ENCODE measurements at regions not wholly inside any gene's neighbourhood (a gene's known extent, or its start where the extent isn't known, plus 50 kb on each side); places are given as distances from the start of the nearest gene placed in this dataset.

- ChIA-PET SMC1A (ENCODE audit: uncharacterized antibody, unreplicated experiment) (no interaction called here), CTCF (interaction anchor here (1.0 kb wide), 1 partner anchor 338 kb away, joined by 3 read pairs; no protein-coding TSS in a partner anchor), RAD21 (ENCODE audit: unreplicated experiment) (no interaction called here), POLR2A (no interaction called here)
- Histone ChIP-seq H3K4me2 (ENCODE audit: control insufficient read depth, insufficient read depth) (no peak overlapping the region), H3K9ac (ENCODE audit: control insufficient read depth, insufficient read depth, low read length) (no peak overlapping the region), H3K4me3 (no peak overlapping the region), H4K20me1 (ENCODE audit: control insufficient read depth, insufficient read depth) (no peaks in the 10 kb centered on the region), H3K36me3 (ENCODE audit: control insufficient read depth in 2 of 2, insufficient read depth in 2 of 2, low read length in 1 of 2) (no peaks in the 10 kb centered on the region), H3K27ac (ENCODE audit: control insufficient read depth, insufficient read depth) (no peak overlapping the region), H2AFZ (ENCODE audit: control insufficient read depth, low read depth, low read length) (no peak overlapping the region), H3K79me2 (ENCODE audit: control insufficient read depth, insufficient read depth, low read length) (no peaks in the 10 kb centered on the region), H3K9me3 (replicated peaks; ENCODE audit: control insufficient read depth, insufficient read depth, low read length) (no peaks in the 10 kb centered on the region), H3K4me1 (ENCODE audit: control insufficient read depth, insufficient read depth, low read length) (no peaks in the 10 kb centered on the region), H3K27me3 (replicated peaks in 1 of 2; ENCODE audit: control insufficient read depth in 2 of 2, insufficient read depth in 2 of 2, low read length in 1 of 2) (peaks cover 4 to 5% of the 10 kb centered on the region in 2 experiments; a peak in 2 of 4 replicates)
- WGBS (ENCODE audit: insufficient coverage, insufficient replicate concordance, low lambda C conversion rate, missing lambda C conversion rate): 0% methylated on average over 3 of the region's 3 CpGs
- in situ Hi-C loops (cut with MboI): no loop called here
- ATAC-seq (no peak), FAIRE-seq (no peak), DNase-seq (ENCODE audit: low read depth, low spot score) (no peak)
- TF ChIP-seq ASH2L (IDR thresholded peaks at IDR 0.05; ENCODE audit: borderline replicate concordance, low read depth) (no peak), PKNOX1 (IDR thresholded peaks at IDR 0.05) (no peak), ZBTB11 (CRISPR knock-in tag; IDR thresholded peaks at IDR 0.05) (no peak), SUZ12 (IDR thresholded peaks at IDR 0.05; ENCODE audit: unreplicated experiment) (no peak)
- intact Hi-C loops (cut with micrococcal nuclease; ENCODE audit: unreplicated experiment): no loop called here
- BruUV-seq (replicated peaks): no TSS peak
Measured at GRCh38 chr11:44471603-44472002, 93.9 kb upstream of the CD82 start.

Data from GM12878 (cell line).